HG03066 (cell line): ENCODE measurements at regions not wholly inside any gene's neighbourhood (a gene's known extent, or its start where the extent isn't known, plus 50 kb on each side); places are given as distances from the start of the nearest gene placed in this dataset.

Source experiments
- ATAC-seq: cut with Tn5 transposase; IDR thresholded peaks from one replicate; pipeline ENCODE4 v1.9.1; 2021; ENCODE audit warnings: low read depth; ENCODE audit not compliant: unreplicated experiment

DNA sequence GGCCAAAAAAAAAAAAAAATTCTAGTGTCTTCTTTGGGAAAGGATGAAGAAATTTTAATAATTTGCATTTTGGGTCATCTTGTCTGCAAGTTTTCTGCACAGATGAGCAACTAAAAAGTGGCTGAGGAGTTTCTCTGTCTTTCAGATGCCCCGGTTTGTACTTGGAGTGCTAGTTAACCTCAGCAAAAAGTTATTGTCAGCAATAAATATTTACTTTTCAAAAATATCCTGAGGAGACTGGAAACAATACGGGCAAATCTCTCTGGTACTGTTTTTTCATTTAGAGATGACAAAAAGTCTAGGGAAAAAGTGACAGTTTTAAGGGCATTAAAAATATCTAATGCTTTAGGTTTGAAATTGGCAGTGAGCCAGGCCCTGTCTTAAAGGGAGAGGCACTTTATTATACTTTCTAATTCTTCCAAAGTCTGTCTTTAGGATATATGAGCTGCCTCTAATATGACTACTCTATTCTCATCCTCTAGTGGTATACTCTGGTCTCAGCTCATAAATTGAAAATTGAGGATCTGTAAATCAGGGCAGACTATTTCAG, 436.0 kb upstream of the NR2F2 start:
- no peak for ATAC-seq

DNA sequence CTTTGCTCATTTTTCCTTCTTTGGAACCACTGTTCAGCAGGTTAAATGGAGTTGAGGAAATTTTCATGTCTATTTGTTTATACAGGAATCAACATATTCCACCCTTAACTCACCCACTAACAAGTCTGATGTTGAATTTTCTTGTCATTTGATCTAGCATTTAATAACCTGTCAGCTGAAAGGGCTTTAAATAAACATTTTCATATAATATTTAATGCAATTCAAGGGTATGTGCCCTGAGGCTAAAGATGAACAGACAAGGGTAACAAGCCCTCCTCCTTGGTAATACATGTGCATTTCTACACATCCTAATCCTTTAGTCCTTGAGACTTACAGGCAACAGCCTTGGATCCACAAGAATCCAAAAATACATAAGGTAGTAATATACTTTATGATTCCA, 435.0 kb upstream of the NR2F2 start:
- no peak for ATAC-seq

DNA sequence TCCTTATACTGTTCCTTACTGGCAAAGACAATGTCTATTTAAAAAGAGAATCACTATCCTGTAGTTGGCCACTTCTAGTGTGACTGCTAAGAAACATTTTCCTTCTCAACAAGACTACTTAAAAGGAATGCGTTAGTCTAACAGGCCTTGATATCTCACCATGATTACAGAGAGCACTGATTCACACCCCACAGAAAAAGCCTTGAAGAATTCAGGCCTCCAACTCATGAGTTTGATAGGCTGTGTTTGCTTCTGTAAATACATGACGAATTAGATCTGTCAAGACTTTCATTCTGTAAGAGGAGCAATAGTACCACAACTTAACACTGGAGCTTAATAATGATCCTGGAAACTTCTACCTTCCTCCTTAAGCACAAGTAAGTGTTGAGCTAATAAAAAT, 432.8 kb upstream of the NR2F2 start:
- no peak for ATAC-seq

DNA sequence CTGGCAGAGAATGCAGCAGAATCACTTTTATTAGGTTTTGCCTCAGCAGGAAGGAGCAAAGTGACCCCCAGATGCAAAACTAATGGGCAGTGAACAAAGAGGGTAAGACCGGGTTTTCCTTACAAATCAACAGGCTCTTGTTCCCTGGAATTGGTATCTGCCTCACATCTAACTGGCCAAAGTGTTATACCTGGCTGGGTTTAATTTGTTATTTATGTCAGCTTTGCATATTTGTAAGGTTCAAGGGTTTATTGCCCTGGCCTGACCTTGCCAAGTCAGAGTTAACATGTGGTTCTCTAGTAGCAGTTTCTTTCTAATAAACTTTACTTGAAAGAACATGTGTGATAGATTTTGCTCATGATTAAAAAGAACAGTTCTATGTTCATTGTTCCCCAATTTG, 431.7 kb upstream of the NR2F2 start:
- ATAC-seq = no peak

DNA sequence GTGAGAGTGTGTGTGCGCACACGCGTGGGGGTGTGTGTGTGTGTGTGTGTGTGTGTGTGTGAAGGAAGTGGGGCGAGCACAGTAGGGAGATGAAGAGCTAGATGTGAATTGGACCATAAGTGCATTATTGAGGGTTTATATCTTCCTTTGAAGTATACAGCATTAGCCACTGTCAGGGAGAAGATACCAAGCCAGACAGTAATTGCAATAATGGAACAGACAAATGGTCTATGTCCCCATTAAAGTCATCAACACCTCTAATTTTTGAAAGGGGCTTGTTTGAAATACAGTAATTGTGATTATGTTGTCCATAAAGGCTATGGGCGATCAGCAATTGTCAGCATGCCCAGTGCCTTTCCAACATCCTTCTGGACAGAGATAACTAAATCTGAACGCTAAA, 429.2 kb upstream of the NR2F2 start:
- no peak for ATAC-seq

DNA sequence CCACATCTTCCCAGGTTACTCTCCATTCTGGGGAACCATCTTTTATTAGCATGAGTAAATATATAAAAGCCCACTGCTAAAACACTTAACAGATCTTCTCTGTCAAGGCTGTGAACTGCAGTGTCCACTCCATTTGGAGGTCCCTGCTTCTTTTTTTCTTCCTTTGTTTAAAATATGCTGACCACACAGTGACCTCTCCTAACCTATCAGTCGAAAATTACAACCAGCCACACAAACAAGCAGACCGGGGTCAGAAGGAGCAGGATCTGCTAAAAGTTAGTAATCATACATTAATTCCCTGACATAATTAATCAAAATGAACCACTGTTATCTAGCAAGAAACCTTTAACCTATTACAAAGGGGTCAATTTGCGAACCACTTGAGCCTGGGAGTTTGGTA, 427.9 kb upstream of the NR2F2 start:
- no peak for ATAC-seq

DNA sequence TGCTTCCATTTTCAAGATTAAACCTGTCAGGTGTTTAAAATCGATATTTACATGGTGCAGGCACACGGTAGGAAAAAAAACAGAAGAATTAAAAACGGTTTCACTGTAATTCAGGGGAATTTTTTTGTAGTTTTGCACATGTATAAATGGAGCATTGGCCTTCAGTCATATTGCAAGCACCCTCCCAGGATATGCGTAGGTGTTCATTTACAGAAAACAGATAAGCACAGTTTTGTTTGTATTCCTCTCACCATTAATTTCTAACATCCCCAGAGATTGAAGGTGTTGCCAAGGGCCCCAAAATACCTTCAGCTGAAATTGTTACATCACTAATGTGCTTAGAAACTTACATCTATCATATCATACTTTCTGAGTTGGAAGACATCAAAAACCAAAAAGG, 427.1 kb upstream of the NR2F2 start:
- ATAC-seq = no peak

DNA sequence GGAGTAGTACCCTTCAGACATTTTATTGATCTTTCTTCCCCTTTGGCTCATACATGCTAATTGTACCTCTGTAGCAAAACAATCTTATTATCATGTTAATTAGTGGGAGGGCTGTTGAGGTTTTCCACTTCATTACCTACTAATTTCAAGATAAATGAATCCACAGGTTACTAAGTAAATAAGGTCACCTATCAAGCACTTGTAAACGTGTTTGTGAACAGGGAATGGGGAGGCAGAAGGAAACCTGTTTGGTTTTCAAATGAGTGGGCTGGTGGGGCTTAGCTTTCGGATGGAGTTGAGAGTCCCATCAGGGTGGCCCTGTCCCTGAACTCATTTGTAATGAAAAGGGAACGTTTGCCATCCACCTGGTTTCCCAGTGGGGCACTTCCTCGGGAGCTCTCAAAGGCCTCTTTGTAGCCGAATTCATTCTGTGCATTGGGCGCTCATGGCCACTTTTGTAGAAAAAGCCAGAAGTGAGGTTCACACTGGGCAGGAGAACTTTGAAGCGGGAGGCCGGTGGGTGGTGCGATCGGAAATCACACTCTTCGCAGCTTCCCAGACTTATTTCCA, 419.8 kb upstream of the NR2F2 start:
- ATAC-seq = no peak

DNA sequence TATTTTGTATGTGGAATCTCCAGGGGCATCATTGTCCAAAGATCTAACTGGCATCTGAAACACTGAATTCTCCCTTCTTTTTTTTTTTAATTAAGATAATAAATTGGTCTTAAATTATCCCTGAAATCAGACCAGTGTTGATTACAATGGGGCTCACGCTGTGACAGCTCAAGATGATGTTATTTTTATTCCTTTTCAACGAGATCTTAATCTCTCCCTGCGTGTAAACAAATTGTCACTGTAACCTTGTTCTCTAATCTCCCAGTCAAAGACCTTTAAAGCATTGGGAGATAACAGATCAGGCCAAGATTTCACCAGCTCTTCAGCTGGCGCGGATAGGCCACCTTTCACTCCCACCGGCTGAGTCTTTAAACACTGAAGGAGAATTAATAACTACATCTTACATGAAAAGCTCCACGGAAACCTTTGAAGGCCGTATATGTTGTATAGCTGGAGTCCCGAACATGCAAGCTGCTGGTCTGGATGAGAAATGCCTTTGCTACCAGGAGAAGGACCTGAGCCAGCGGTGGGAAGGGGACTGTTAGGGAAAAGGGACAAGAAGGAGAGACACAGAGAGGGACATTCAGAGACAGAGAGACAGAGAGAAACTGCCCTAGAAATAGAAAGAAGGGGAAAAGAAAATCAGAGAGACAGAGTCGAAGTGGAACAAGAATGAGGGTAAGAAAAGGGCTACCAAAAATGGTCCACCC, 418.8 kb upstream of the NR2F2 start:
- ATAC-seq = no peak

DNA sequence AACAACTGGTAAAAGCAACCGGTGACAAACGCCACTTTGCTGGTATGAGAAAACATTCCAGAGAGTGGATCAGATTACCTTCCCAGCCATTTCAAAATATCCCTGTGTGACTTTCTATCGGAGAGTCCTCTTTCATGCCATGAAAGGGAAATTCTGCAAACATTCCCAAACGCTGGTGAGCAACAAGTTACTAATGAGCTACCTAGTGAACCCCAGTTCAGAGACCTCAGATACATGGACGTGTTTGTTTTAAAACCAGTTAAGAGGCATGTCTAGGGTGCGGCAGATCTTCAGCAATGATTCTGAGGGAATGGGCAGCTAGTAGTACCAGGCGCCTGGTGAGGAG, 418.2 kb upstream of the NR2F2 start:
- ATAC-seq = no peak

DNA sequence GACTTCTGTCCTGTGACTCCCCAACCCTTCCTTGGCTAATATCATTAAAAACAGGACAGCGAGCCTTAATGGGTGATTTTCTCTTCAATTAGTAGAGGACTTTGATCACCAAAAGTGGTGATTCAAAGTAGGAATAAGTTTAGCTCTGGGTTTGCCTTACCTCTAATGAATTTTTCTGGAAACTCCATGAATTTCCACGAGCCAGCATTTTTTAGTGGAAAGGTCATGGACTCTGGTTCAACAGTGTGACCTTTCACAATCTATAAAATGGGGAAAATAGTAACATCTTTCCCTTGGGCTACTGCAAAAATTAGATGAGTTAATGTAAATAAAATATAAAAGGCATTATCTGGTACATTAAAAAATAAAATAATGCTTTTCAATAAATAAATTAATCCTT, 417.8 kb upstream of the NR2F2 start:
- ATAC-seq = no peak

DNA sequence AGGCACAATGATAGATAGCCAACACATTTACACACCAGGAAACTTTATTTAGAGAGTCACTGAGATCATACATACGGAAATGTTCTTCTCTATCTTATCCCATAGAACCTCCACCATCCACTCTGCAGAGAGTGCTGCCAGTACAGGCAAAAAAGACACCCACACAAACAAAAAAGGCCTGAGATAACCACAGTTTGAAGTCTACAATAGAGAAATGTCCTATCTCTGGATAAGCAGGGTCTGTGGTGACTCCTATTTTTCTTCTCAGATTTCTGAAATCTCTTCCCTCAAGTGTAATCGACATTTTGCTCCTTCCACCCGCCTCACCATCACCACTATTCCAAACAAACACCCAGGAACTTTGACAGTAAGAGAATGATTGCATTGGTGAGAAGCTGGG, 413.9 kb upstream of the NR2F2 start:
- no peak for ATAC-seq

DNA sequence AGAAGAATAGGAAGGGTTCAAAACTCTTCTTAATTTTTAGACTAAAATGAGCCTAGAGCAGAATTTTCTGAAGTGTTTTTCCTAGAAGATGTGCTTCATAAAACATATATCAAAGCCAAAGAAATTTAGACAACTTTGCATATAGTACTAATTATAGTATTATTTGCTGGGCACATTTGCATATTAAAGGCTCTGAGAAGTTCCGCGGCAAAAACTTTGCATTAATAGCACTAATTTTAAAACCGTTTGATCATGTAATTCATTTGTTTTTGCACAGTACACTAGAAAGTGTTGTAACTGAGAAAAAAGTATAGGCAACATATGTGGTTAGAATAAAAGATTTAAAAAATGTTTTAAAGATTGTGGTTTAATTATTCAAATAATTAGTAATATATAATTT, 412.0 kb upstream of the NR2F2 start:
- ATAC-seq = no peak

DNA sequence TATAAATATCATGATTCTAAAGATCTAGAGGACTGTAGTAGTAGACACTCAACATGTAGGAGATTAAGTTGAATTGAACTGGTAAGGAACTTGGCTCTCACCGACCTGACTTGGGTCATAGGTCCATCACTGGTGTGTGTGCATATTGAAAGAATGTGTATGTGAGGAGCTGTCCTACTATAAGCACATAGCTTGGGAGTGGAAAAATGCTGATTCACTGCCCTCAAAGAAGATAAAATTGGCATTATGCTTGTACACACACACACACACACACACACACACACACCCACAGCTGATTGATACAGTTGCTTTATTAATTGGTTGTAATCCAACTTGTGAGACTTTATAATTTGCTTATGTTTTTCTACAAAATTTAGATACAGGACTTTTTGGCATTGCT, 411.0 kb upstream of the NR2F2 start:
- ATAC-seq = no peak

DNA sequence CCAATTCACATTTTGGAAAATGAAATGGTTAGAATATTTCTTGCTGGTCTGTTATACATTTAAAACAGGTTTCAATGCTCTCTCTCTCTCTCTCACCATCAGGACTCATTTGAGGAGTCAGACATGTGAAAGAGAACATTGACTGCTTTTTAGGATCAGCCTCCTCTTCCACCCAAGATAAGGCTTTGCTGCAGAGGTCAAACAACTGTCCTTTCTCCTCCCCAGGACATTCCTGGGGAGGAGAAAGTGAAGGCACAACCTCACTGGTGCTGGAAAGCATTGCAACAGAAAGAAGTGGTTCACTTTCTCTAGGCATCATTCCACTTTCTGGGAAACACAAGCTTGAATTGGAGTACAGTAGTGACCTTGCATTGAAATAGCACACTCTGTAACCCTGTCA, 409.1 kb upstream of the NR2F2 start:
- no peak for ATAC-seq

DNA sequence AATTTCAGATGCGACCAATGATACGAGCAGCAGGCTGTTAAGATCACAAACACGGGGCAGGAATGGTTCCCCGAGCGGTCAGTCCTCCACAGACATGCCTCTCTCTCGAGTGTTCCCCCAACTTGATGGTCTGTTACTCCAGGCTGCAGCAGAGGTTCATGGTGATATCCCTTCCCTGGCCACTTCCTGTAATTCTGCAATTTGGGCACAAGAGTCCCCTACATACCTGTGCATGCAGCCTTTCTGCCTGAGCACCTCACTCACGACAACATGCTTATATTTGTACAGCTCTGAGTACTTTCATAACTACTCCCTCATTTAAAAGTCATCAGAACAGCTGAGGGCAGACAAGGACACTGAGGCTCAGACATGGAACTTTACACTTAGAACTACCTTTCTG, 408.1 kb upstream of the NR2F2 start:
- ATAC-seq = no peak

DNA sequence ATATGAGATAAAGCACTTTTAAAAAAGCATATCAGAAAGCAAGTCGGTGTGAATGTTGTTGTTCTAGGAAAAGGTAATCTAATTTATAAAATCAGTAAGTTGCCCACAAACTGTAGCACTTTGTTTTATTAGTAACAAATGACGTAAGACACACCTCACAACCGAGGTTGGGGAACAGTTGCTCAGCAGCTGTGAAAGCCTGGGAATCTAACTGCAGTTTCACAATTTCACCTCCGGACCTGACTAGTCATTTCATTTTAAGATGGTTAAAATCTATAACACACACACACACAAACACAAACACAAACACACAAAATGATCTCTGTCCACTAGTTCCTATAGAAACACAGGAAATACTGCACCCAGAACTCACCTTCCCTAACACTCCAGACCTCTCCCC, 406.7 kb upstream of the NR2F2 start:
- no peak for ATAC-seq

DNA sequence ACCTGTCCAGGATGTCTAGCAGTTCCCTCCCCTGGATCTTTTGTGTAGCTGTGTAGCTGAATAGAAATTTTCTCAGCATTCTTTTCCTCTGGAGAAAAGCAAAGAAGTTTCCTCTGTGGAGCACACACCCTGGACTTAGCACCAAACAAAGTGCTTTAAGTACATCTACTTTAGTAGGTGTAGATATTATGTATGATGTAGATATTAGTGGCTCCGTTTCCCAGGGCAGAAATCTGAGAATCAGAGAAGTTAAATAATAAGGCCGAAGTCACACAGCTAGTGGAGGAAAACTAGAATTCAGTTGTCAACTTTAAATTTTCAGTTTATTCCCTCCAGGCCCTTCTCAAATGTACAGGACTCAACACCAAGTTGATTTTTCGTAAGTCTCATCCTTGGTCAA, 401.7 kb upstream of the NR2F2 start:
- ATAC-seq = no peak

DNA sequence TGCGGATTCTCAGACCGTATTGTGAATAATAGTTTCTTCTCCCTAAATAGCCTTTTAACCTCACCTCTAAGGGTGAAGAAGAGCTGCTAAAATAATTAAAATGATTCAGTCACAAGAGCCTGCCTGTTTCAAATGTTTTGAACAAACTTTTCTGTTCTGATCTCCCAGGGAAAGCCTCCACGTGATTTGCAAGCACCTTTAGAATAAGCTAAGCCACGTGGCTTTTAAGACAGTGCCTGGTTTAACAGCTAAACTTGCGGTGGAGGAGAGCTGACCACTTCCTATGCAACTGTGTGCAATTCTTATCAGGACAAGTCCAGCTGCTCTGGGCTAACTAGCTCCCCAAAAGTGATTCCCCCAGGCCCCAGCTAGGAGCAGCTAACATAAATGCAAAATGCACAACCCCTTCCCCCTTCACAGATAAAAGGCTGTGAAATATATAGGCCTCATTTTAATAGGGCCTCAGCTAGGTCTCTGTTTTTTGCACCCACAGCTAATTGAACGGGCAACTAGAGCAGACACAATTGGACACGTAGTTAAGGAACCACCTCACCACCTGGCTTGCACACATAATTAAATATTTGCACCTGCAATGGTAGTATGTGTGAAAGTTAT, 401.2 kb upstream of the NR2F2 start:
- peak; percentile 81 for ATAC-seq

DNA sequence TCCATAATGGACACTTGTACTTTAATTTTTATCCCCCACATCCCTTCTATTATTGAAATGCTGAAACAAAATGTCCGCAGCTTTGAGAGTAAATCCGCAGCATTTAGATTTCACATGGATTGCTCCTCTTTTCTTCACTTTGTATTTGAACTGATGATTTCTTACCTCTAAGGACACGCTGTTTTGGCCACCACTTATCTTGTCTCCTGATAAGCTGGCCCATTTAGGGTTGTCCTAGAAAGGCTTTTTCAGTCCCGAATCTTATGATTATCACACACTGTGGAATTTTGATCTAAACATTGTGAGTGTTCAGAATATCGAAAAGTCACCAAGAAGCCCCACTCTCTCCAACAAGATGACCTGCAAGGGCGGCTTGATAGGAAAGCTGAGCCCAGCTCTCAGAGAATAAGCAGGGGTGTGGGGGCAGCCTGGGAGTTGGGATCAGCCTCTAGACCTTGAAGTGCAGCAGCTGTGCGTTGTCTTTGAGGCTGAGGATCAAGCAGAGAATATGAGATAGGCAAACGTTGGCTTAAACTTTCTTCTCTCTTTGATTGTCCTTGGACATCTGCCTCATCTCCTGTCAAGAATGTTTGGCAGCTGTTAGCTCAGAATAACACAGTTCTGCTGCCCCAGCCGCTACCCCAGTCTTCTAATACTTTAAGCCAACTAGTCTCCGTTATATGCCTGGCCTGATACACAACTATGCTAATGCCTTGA, 399.7 kb upstream of the NR2F2 start:
- ATAC-seq = no peak

DNA sequence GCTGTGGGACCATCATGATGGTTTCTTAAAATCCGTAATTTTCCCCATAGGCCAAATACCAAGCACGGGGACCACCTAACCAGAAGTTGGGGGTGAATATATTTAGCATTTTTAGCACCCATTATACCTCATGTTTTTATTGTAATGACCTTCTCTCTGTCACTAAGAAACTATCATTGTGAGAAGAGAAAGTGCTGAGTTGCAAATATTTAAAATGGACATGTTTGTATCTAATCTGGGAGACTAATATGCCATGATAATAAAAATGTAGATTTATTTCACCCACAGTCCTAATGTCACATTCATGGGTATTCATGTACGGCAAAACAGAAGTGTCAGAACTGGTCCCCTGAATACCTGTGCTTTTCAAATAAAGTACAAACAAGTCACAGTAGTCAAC, 398.9 kb upstream of the NR2F2 start:
- ATAC-seq = no peak

DNA sequence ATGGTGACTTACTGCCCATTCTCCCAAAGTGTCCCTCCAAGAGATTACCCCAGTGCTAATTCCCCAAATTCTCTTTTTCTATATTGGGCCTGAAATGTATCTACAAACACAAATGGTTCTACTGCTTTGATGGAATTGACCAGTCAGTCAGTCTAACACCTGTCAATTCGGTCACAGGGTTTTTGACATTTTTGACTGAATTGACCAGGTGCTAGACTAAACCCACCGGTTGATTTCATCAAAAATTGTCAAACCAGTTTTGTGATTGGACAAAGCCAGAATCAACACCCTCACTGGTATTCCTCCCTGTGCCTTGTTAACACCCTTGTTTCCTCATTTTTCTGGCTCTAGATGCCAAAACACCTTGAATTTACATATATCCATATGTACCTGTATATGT, 398.4 kb upstream of the NR2F2 start:
- no peak for ATAC-seq
